ENCODE measurements at regions not wholly inside any gene's neighbourhood (a gene's known extent, or its start where the extent isn't known, plus 50 kb on each side); places are given as distances from the start of the nearest gene placed in this dataset.

GRCh38 chr5:4101189-4101588, 505.6 kb downstream of the IRX1 start:
- H3K4me3 ChIP-seq (ENCODE audit: low read depth, low read length): no peak overlapping the region

GRCh38 chr5:4104831-4105597, 509.4 kb downstream of the IRX1 start:
- Histone ChIP-seq H3K27me3 (ENCODE audit: insufficient read depth, low read length) (no peaks in the 10 kb centered on the region), H3K4me1 (ENCODE audit: control insufficient read depth, insufficient read depth, low read length, unreplicated experiment) (no peaks in the 10 kb centered on the region), H3K79me2 (ENCODE audit: control insufficient read depth, insufficient read depth, low read length, unreplicated experiment) (no peaks in the 10 kb centered on the region), H3K4me3 (ENCODE audit: low read depth, low read length) (no peak overlapping the region), H3K27ac (ENCODE audit: low read depth, low read length) (no peak overlapping the region), H3K36me3 (ENCODE audit: insufficient read depth, low read length) (no peaks in the 10 kb centered on the region), H2AFZ (ENCODE audit: low read length, unreplicated experiment) (no peak overlapping the region)

More at GRCh38 chr5:4101189-4101588, 505.6 kb downstream of the IRX1 start:
- no peak overlapping the region for H2AFZ ChIP-seq (ENCODE audit: low read length, unreplicated experiment)
- H3K27me3 ChIP-seq (ENCODE audit: insufficient read depth, low read length): no peaks in the 10 kb centered on the region
- no peaks in the 10 kb centered on the region for H3K4me1 ChIP-seq (ENCODE audit: control insufficient read depth, insufficient read depth, low read length, unreplicated experiment)
- H3K27ac ChIP-seq (ENCODE audit: low read depth, low read length): no peak overlapping the region
- H3K79me2 ChIP-seq (ENCODE audit: control insufficient read depth, insufficient read depth, low read length, unreplicated experiment): no peaks in the 10 kb centered on the region
- H3K36me3 ChIP-seq (ENCODE audit: insufficient read depth, low read length): no peaks in the 10 kb centered on the region

- no peaks in the 10 kb centered on the region for H3K27me3 ChIP-seq (ENCODE audit: insufficient read depth, low read length)
- H3K36me3 ChIP-seq (ENCODE audit: insufficient read depth, low read length): no peaks in the 10 kb centered on the region
- H3K79me2 ChIP-seq (ENCODE audit: control insufficient read depth, insufficient read depth, low read length, unreplicated experiment): no peaks in the 10 kb centered on the region
- H2AFZ ChIP-seq (ENCODE audit: low read length, unreplicated experiment): no peak overlapping the region
- no peaks in the 10 kb centered on the region for H3K4me1 ChIP-seq (ENCODE audit: control insufficient read depth, insufficient read depth, low read length, unreplicated experiment)
- H3K27ac ChIP-seq (ENCODE audit: low read depth, low read length): no peak overlapping the region
- no peak overlapping the region for H3K4me3 ChIP-seq (ENCODE audit: low read depth, low read length)
Measured at GRCh38 chr5:4108690-4109089, 513.1 kb downstream of the IRX1 start.

GRCh38 chr5:4113426-4113825, 517.8 kb downstream of the IRX1 start:
- no peak overlapping the region for H3K27ac ChIP-seq (ENCODE audit: low read depth, low read length)
- no peaks in the 10 kb centered on the region for H3K36me3 ChIP-seq (ENCODE audit: insufficient read depth, low read length)
- no peaks in the 10 kb centered on the region for H3K4me1 ChIP-seq (ENCODE audit: control insufficient read depth, insufficient read depth, low read length, unreplicated experiment)
- H3K4me3 ChIP-seq (ENCODE audit: low read depth, low read length): no peak overlapping the region
- no peak overlapping the region for H2AFZ ChIP-seq (ENCODE audit: low read length, unreplicated experiment)
- no peaks in the 10 kb centered on the region for H3K27me3 ChIP-seq (ENCODE audit: insufficient read depth, low read length)
- no peaks in the 10 kb centered on the region for H3K79me2 ChIP-seq (ENCODE audit: control insufficient read depth, insufficient read depth, low read length, unreplicated experiment)

- H3K27ac ChIP-seq (ENCODE audit: low read depth, low read length): no peak overlapping the region
- no peak overlapping the region for H3K4me3 ChIP-seq (ENCODE audit: low read depth, low read length)
- no peaks in the 10 kb centered on the region for H3K79me2 ChIP-seq (ENCODE audit: control insufficient read depth, insufficient read depth, low read length, unreplicated experiment)
- no peak overlapping the region for H2AFZ ChIP-seq (ENCODE audit: low read length, unreplicated experiment)
- H3K36me3 ChIP-seq (ENCODE audit: insufficient read depth, low read length): no peaks in the 10 kb centered on the region
- no peaks in the 10 kb centered on the region for H3K4me1 ChIP-seq (ENCODE audit: control insufficient read depth, insufficient read depth, low read length, unreplicated experiment)
- no peaks in the 10 kb centered on the region for H3K27me3 ChIP-seq (ENCODE audit: insufficient read depth, low read length)
Measured at GRCh38 chr5:4113905-4114304, 518.3 kb downstream of the IRX1 start.

- H3K4me1 ChIP-seq (ENCODE audit: control insufficient read depth, insufficient read depth, low read length, unreplicated experiment): no peaks in the 10 kb centered on the region
- H3K79me2 ChIP-seq (ENCODE audit: control insufficient read depth, insufficient read depth, low read length, unreplicated experiment): no peaks in the 10 kb centered on the region
- H3K36me3 ChIP-seq (ENCODE audit: insufficient read depth, low read length): no peaks in the 10 kb centered on the region
- H3K27me3 ChIP-seq (ENCODE audit: insufficient read depth, low read length): no peaks in the 10 kb centered on the region
- H3K27ac ChIP-seq (ENCODE audit: low read depth, low read length): no peak overlapping the region
- H2AFZ ChIP-seq (ENCODE audit: low read length, unreplicated experiment): no peak overlapping the region
- H3K4me3 ChIP-seq (ENCODE audit: low read depth, low read length): no peak overlapping the region
Measured at GRCh38 chr5:4114452-4114851, 518.8 kb downstream of the IRX1 start.

- Histone ChIP-seq H3K36me3 (ENCODE audit: insufficient read depth, low read length) (no peaks in the 10 kb centered on the region), H3K79me2 (ENCODE audit: control insufficient read depth, insufficient read depth, low read length, unreplicated experiment) (no peaks in the 10 kb centered on the region), H3K27ac (ENCODE audit: low read depth, low read length) (no peak overlapping the region), H3K27me3 (ENCODE audit: insufficient read depth, low read length) (no peaks in the 10 kb centered on the region), H2AFZ (ENCODE audit: low read length, unreplicated experiment) (no peak overlapping the region), H3K4me3 (ENCODE audit: low read depth, low read length) (no peak overlapping the region), H3K4me1 (ENCODE audit: control insufficient read depth, insufficient read depth, low read length, unreplicated experiment) (no peaks in the 10 kb centered on the region)
Measured at GRCh38 chr5:4116834-4117233, 521.2 kb downstream of the IRX1 start.

GRCh38 chr5:4124221-4124970, 528.8 kb downstream of the IRX1 start:
- no peak overlapping the region for H3K4me3 ChIP-seq (ENCODE audit: low read depth, low read length)
- H3K27ac ChIP-seq (ENCODE audit: low read depth, low read length): no peak overlapping the region
- no peaks in the 10 kb centered on the region for H3K4me1 ChIP-seq (ENCODE audit: control insufficient read depth, insufficient read depth, low read length, unreplicated experiment)
- no peaks in the 10 kb centered on the region for H3K79me2 ChIP-seq (ENCODE audit: control insufficient read depth, insufficient read depth, low read length, unreplicated experiment)
- H2AFZ ChIP-seq (ENCODE audit: low read length, unreplicated experiment): no peak overlapping the region
- no peaks in the 10 kb centered on the region for H3K27me3 ChIP-seq (ENCODE audit: insufficient read depth, low read length)
- H3K36me3 ChIP-seq (ENCODE audit: insufficient read depth, low read length): no peaks in the 10 kb centered on the region

GRCh38 chr5:4128994-4129393, 533.4 kb downstream of the IRX1 start:
- no peaks in the 10 kb centered on the region for H3K36me3 ChIP-seq (ENCODE audit: insufficient read depth, low read length)
- no peak overlapping the region for H3K4me3 ChIP-seq (ENCODE audit: low read depth, low read length)
- no peaks in the 10 kb centered on the region for H3K4me1 ChIP-seq (ENCODE audit: control insufficient read depth, insufficient read depth, low read length, unreplicated experiment)
- no peaks in the 10 kb centered on the region for H3K27me3 ChIP-seq (ENCODE audit: insufficient read depth, low read length)
- no peak overlapping the region for H3K27ac ChIP-seq (ENCODE audit: low read depth, low read length)
- H2AFZ ChIP-seq (ENCODE audit: low read length, unreplicated experiment): no peak overlapping the region
- no peaks in the 10 kb centered on the region for H3K79me2 ChIP-seq (ENCODE audit: control insufficient read depth, insufficient read depth, low read length, unreplicated experiment)

GRCh38 chr5:4129523-4129922, 533.9 kb downstream of the IRX1 start:
- Histone ChIP-seq H2AFZ (ENCODE audit: low read length, unreplicated experiment) (no peak overlapping the region), H3K27ac (ENCODE audit: low read depth, low read length) (no peak overlapping the region), H3K36me3 (ENCODE audit: insufficient read depth, low read length) (no peaks in the 10 kb centered on the region), H3K79me2 (ENCODE audit: control insufficient read depth, insufficient read depth, low read length, unreplicated experiment) (no peaks in the 10 kb centered on the region), H3K27me3 (ENCODE audit: insufficient read depth, low read length) (no peaks in the 10 kb centered on the region), H3K4me1 (ENCODE audit: control insufficient read depth, insufficient read depth, low read length, unreplicated experiment) (no peaks in the 10 kb centered on the region), H3K4me3 (ENCODE audit: low read depth, low read length) (no peak overlapping the region)

GRCh38 chr5:4130819-4131218, 535.2 kb downstream of the IRX1 start:
- Histone ChIP-seq H3K27ac (ENCODE audit: low read depth, low read length) (no peak overlapping the region), H3K79me2 (ENCODE audit: control insufficient read depth, insufficient read depth, low read length, unreplicated experiment) (no peaks in the 10 kb centered on the region), H3K36me3 (ENCODE audit: insufficient read depth, low read length) (no peaks in the 10 kb centered on the region)

More at GRCh38 chr5:4130819-4131218, 535.2 kb downstream of the IRX1 start:
- Histone ChIP-seq H3K4me3 (ENCODE audit: low read depth, low read length) (no peak overlapping the region), H3K4me1 (ENCODE audit: control insufficient read depth, insufficient read depth, low read length, unreplicated experiment) (no peaks in the 10 kb centered on the region), H3K27me3 (ENCODE audit: insufficient read depth, low read length) (no peaks in the 10 kb centered on the region), H2AFZ (ENCODE audit: low read length, unreplicated experiment) (no peak overlapping the region)

Measured in ACC112 (cell line).